ENCODE measurements at regions not wholly inside any gene's neighbourhood (a gene's known extent, or its start where the extent isn't known, plus 50 kb on each side); places are given as distances from the start of the nearest gene placed in this dataset.

- TF ChIP-seq EZH2phosphoT487 (IDR thresholded peaks at IDR 0.05; ENCODE audit: unreplicated experiment) (no peak), CTCF (conservative IDR thresholded peaks at IDR 0.05; ENCODE audit: low read depth in 2 of 2) (no peak), REST (IDR thresholded peaks at IDR 0.05; ENCODE audit: unreplicated experiment) (no peak), POLR2AphosphoS5 (IDR thresholded peaks at IDR 0.05; ENCODE audit: low read depth) (no peak), ETS1 (IDR thresholded peaks at IDR 0.05) (no peak), ZNF114 (CRISPR knock-in tag; IDR thresholded peaks at IDR 0.05) (no peak), EZH2 (IDR thresholded peaks at IDR 0.05; ENCODE audit: low read depth, unreplicated experiment) (no peak)
Observed at GRCh38 chr5:68771221-68771620, 322.6 kb upstream of the SLC30A5 start.

Data from GM23338 (cell line).